ENCODE measurements at regions not wholly inside any gene's neighbourhood (a gene's known extent, or its start where the extent isn't known, plus 50 kb on each side); places are given as distances from the start of the nearest gene placed in this dataset.
"Not testable (repeated sequence)": the region's sequence is repeated elsewhere in the genome, so short reads cannot be mapped to it uniquely, and the experiment has no call there.

- Histone ChIP-seq H3K4me1 (no peaks in the 10 kb centered on the region), H3K27me3 (no peaks in the 10 kb centered on the region), H3K9me3 (no peaks in the 10 kb centered on the region), H3K27ac (no peak overlapping the region), H3K4me3 (no peak overlapping the region), H3K36me3 (no peaks in the 10 kb centered on the region)
- TF ChIP-seq POLR2AphosphoS5 (IDR thresholded peaks at IDR 0.05) (no peak), POLR2A (IDR thresholded peaks at IDR 0.05) (no peak), CTCF (IDR thresholded peaks at IDR 0.05) (no peak), EP300 (IDR thresholded peaks at IDR 0.05) (no peak)
- DNase-seq (ENCODE audit: low spot score in 2 of 2): no peak
- WGBS: 86% methylated on average over 3 of the region's 3 CpGs
Measured at GRCh38 chr2:65934992-65935629, 499.8 kb upstream of the MEIS1 start.

- WGBS: 91% methylated on average over 1 of the region's 1 CpG
- H3K4me3 ChIP-seq: no peak overlapping the region
- H3K27ac ChIP-seq: no peak overlapping the region
- no peak for DNase-seq (ENCODE audit: low spot score in 2 of 2)
- no peak for TF ChIP-seq EP300 (IDR thresholded peaks at IDR 0.05)
- TF ChIP-seq POLR2AphosphoS5 (IDR thresholded peaks at IDR 0.05): no peak
- TF ChIP-seq CTCF (IDR thresholded peaks at IDR 0.05): no peak
- no peak for TF ChIP-seq POLR2A (IDR thresholded peaks at IDR 0.05)
- no peaks in the 10 kb centered on the region for H3K9me3 ChIP-seq
- H3K27me3 ChIP-seq: no peaks in the 10 kb centered on the region
- no peaks in the 10 kb centered on the region for H3K36me3 ChIP-seq
- H3K4me1 ChIP-seq: no peaks in the 10 kb centered on the region
Measured at GRCh38 chr2:65932571-65932970, 500.2 kb upstream of the SPRED2 start.

GRCh38 chr2:65931056-65931455 lies 498.7 kb upstream of the SPRED2 start:
- no peaks in the 10 kb centered on the region for H3K36me3 ChIP-seq
- 83% methylated on average over 4 of the region's 4 CpGs for WGBS
- H3K27ac ChIP-seq: no peak overlapping the region
- no peak for DNase-seq (ENCODE audit: low spot score in 2 of 2)
- no peak for TF ChIP-seq CTCF (IDR thresholded peaks at IDR 0.05)
- no peak for TF ChIP-seq POLR2AphosphoS5 (IDR thresholded peaks at IDR 0.05)
- TF ChIP-seq EP300 (IDR thresholded peaks at IDR 0.05): no peak
- TF ChIP-seq POLR2A (IDR thresholded peaks at IDR 0.05): no peak
- H3K9me3 ChIP-seq: no peaks in the 10 kb centered on the region
- H3K4me3 ChIP-seq: no peak overlapping the region
- no peaks in the 10 kb centered on the region for H3K27me3 ChIP-seq
- H3K4me1 ChIP-seq: no peaks in the 10 kb centered on the region

GRCh38 chr2:65930259-65930658 lies 497.9 kb upstream of the SPRED2 start:
- DNase-seq (ENCODE audit: low spot score in 2 of 2): no peak

GRCh38 chr2:65929664-65930063 lies 497.3 kb upstream of the SPRED2 start:
- WGBS: 82% methylated on average over 9 of the region's 10 CpGs

More at GRCh38 chr2:65930259-65930658, 497.9 kb upstream of the SPRED2 start:
- TF ChIP-seq POLR2A (IDR thresholded peaks at IDR 0.05): no peak
- Histone ChIP-seq H3K27ac (no peak overlapping the region), H3K27me3 (no peaks in the 10 kb centered on the region), H3K4me1 (no peaks in the 10 kb centered on the region), H3K9me3 (no peaks in the 10 kb centered on the region), H3K36me3 (no peaks in the 10 kb centered on the region), H3K4me3 (no peak overlapping the region)
- 92% methylated on average over 4 of the region's 4 CpGs for WGBS

GRCh38 chr2:65922794-65923193 lies 490.4 kb upstream of the SPRED2 start:
- TF ChIP-seq EP300 (IDR thresholded peaks at IDR 0.05) (no peak), CTCF (IDR thresholded peaks at IDR 0.05) (no peak), POLR2AphosphoS5 (IDR thresholded peaks at IDR 0.05) (no peak), POLR2A (IDR thresholded peaks at IDR 0.05) (no peak)
- DNase-seq (ENCODE audit: low spot score in 2 of 2): no peak
- Histone ChIP-seq H3K36me3 (no peaks in the 10 kb centered on the region), H3K27ac (no peak overlapping the region), H3K4me3 (no peak overlapping the region), H3K9me3 (no peaks in the 10 kb centered on the region), H3K27me3 (no peaks in the 10 kb centered on the region), H3K4me1 (peaks cover 11% of the 10 kb centered on the region)
- WGBS: 12% methylated on average over 4 of the region's 4 CpGs

More at GRCh38 chr2:65929664-65930063, 497.3 kb upstream of the SPRED2 start:
- H3K4me1 ChIP-seq; H3K4me3 ChIP-seq; H3K36me3 ChIP-seq; DNase-seq (ENCODE audit: low spot score in 2 of 2); H3K27ac ChIP-seq; H3K27me3 ChIP-seq; H3K9me3 ChIP-seq: not testable (repeated sequence)

Data from suprapubic skin (tissue), 4 donors.